GM12878 (cell line): ENCODE measurements at regions not wholly inside any gene's neighbourhood (a gene's known extent, or its start where the extent isn't known, plus 50 kb on each side); places are given as distances from the start of the nearest gene placed in this dataset.

ENCODE experiments used
- BRCA1 ChIP-seq: IDR thresholded peaks from 2 replicates; pipeline ENCODE4 v1.6.1; 2011; ENCODE audit warnings: low read depth, low read length, improper control_type of control experiment
- CHD2 ChIP-seq: IDR thresholded peaks from 2 replicates; pipeline ENCODE4 v1.6.1; 2011; ENCODE audit warnings: low read depth, low read length, improper control_type of control experiment, borderline replicate concordance
- EP300 ChIP-seq, 2 experiments: fragments of 150-350 bp in 1 of 2; IDR thresholded peaks; 2 replicates each; pipeline ENCODE4 v1.6.1; 2011 to 2012; ENCODE audit warnings: low read depth in 2 of 2, low read length in 2 of 2, borderline replicate concordance in 1 of 2, improper control_type of control experiment in 1 of 2, inconsistent platforms in 1 of 2; ENCODE audit not compliant: control insufficient read depth in 1 of 2
- KDM1A ChIP-seq: fragments of 200-600 bp; sonication (generic); IDR thresholded peaks from 2 replicates; pipeline ENCODE4 v1.6.1; 2016; ENCODE audit warnings: borderline replicate concordance
- NFYB ChIP-seq: IDR thresholded peaks from 2 replicates; pipeline ENCODE4 v1.6.1; 2011; ENCODE audit warnings: low read depth, mild to moderate bottlenecking, low read length, improper control_type of control experiment, moderate library complexity; ENCODE audit not compliant: insufficient read depth
- NR2C2 ChIP-seq: IDR thresholded peaks from 2 replicates; pipeline ENCODE4 v1.6.1; 2011; ENCODE audit warnings: borderline replicate concordance, low read depth; ENCODE audit not compliant: control insufficient read depth, insufficient read length
- POLR2AphosphoS5 ChIP-seq: IDR thresholded peaks from 2 replicates; pipeline ENCODE4 v1.6.1; 2011; ENCODE audit warnings: mild to moderate bottlenecking, low read length, inconsistent platforms
- RBBP5 ChIP-seq: fragments of 200-600 bp; sonication (generic); conservative IDR thresholded peaks from 2 replicates; pipeline ENCODE4 v1.6.1; 2016
- SPI1 ChIP-seq: IDR thresholded peaks from 2 replicates; pipeline ENCODE4 v1.6.1; 2011; ENCODE audit warnings: low read depth, mild to moderate bottlenecking, low read length, moderate library complexity, borderline replicate concordance; ENCODE audit not compliant: insufficient read depth
- SRF ChIP-seq, 2 experiments: IDR thresholded peaks; 2 replicates each; pipeline ENCODE4 v1.6.1; 2011; ENCODE audit warnings: low read depth in 2 of 2, low read length in 2 of 2, mild to moderate bottlenecking in 1 of 2, moderate library complexity in 1 of 2
- ZBED1 ChIP-seq: IDR thresholded peaks from 2 replicates; pipeline ENCODE4 v1.6.1; 2016; ENCODE audit warnings: borderline replicate concordance
- ZNF24 ChIP-seq: fragments of 450-650 bp; IDR thresholded peaks from 2 replicates; pipeline ENCODE4 v1.6.1; 2017; ENCODE audit warnings: antibody characterized with exemption, mild to moderate bottlenecking
- TF ChIP-seq, protein P1 (sequence below), 3 experiments: IDR thresholded peaks in 2 of 3; conservative IDR thresholded peaks in 1 of 3; 2 replicates each; pipeline ENCODE4 v1.5.1; 2011; ENCODE audit warnings: low read depth in 3 of 3, low read length in 3 of 3, mild to moderate bottlenecking in 3 of 3, control low read depth in 2 of 3, moderate library complexity in 2 of 3, inconsistent platforms in 1 of 3, mixed read lengths in 1 of 3; ENCODE audit not compliant: control insufficient read depth in 2 of 3, insufficient read depth in 1 of 3; ENCODE audit errors: extremely low read depth in 1 of 3
- TF ChIP-seq, protein P2 (sequence below): fragments of 450-650 bp; formaldehyde crosslinking; IDR thresholded peaks from 2 replicates; pipeline ENCODE4 v1.5.0; 2022; ENCODE audit warnings: mild to moderate bottlenecking, missing genetic modification characterization

DNA sequence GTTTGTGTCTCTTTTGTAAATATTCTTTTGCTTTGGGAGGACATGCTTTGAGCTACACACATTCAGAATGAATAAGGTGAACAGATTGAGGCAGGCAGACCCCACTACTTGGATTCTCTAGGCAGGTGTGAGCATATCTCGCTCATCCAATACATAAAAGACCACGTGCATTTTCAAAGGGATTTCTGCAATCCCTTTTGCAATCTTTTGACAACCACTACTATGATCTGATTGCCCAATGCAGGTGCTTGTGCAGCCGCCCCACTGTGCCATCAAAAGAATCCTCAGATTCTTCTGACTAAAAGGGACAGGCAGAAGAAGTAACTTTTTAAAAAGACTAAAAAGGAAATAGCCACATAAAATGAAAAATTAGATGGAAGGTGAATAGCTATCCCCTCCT lies 341.4 kb downstream of the BMP4 start:
- TF ChIP-seq, protein P1, sequence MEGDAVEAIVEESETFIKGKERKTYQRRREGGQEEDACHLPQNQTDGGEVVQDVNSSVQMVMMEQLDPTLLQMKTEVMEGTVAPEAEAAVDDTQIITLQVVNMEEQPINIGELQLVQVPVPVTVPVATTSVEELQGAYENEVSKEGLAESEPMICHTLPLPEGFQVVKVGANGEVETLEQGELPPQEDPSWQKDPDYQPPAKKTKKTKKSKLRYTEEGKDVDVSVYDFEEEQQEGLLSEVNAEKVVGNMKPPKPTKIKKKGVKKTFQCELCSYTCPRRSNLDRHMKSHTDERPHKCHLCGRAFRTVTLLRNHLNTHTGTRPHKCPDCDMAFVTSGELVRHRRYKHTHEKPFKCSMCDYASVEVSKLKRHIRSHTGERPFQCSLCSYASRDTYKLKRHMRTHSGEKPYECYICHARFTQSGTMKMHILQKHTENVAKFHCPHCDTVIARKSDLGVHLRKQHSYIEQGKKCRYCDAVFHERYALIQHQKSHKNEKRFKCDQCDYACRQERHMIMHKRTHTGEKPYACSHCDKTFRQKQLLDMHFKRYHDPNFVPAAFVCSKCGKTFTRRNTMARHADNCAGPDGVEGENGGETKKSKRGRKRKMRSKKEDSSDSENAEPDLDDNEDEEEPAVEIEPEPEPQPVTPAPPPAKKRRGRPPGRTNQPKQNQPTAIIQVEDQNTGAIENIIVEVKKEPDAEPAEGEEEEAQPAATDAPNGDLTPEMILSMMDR (IDR thresholded peaks at IDR 0.05 in 2 of 3, conservative IDR thresholded peaks at IDR 0.05 in 1 of 3; ENCODE audit: control insufficient read depth in 2 of 3, extremely low read depth in 1 of 3, insufficient read depth in 1 of 3, low read depth in 3 of 3, low read length in 3 of 3), result no peak
- TF ChIP-seq ZNF24, result no peak
- TF ChIP-seq KDM1A, result no peak
- TF ChIP-seq SPI1, result no peak
- TF ChIP-seq NR2C2, result no peak
- no peak for TF ChIP-seq EP300 (IDR thresholded peaks at IDR 0.05; ENCODE audit: borderline replicate concordance in 1 of 2, control insufficient read depth in 1 of 2, low read depth in 2 of 2, low read length in 2 of 2)
- TF ChIP-seq, protein P2, sequence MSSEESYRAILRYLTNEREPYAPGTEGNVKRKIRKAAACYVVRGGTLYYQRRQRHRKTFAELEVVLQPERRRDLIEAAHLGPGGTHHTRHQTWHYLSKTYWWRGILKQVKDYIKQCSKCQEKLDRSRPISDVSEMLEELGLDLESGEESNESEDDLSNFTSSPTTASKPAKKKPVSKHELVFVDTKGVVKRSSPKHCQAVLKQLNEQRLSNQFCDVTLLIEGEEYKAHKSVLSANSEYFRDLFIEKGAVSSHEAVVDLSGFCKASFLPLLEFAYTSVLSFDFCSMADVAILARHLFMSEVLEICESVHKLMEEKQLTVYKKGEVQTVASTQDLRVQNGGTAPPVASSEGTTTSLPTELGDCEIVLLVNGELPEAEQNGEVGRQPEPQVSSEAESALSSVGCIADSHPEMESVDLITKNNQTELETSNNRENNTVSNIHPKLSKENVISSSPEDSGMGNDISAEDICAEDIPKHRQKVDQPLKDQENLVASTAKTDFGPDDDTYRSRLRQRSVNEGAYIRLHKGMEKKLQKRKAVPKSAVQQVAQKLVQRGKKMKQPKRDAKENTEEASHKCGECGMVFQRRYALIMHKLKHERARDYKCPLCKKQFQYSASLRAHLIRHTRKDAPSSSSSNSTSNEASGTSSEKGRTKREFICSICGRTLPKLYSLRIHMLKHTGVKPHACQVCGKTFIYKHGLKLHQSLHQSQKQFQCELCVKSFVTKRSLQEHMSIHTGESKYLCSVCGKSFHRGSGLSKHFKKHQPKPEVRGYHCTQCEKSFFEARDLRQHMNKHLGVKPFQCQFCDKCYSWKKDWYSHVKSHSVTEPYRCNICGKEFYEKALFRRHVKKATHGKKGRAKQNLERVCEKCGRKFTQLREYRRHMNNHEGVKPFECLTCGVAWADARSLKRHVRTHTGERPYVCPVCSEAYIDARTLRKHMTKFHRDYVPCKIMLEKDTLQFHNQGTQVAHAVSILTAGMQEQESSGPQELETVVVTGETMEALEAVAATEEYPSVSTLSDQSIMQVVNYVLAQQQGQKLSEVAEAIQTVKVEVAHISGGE (CRISPR knock-in tag), result no peak
- no peak for TF ChIP-seq POLR2AphosphoS5
- no peak for TF ChIP-seq CHD2
- no peak for TF ChIP-seq SRF (IDR thresholded peaks at IDR 0.05; ENCODE audit: low read depth in 2 of 2, low read length in 2 of 2)
- no peak for TF ChIP-seq NFYB
- no peak for TF ChIP-seq RBBP5
- TF ChIP-seq BRCA1, result no peak
- no peak for TF ChIP-seq ZBED1
